ENCODE measurements at regions not wholly inside any gene's neighbourhood (a gene's known extent, or its start where the extent isn't known, plus 50 kb on each side); places are given as distances from the start of the nearest gene placed in this dataset.

- TF ChIP-seq CTCF (IDR thresholded peaks at IDR 0.05; ENCODE audit: poor library complexity, severe bottlenecking): no peak
- no peak for TF ChIP-seq POLR2AphosphoS5 (IDR thresholded peaks at IDR 0.05)
Measured at GRCh38 chr3:137148406-137148805, 190.6 kb downstream of the IL20RB start.

All from neural cell (in vitro differentiated cells).